Left ventricle myocardium inferior (tissue), 1 donor: ENCODE measurements at regions not wholly inside any gene's neighbourhood (a gene's known extent, or its start where the extent isn't known, plus 50 kb on each side); places are given as distances from the start of the nearest gene placed in this dataset.

Experiments
- DNase-seq: peaks from one replicate; pipeline ENCODE4 v3.0.0-alpha.2; 2020
- H3K27ac ChIP-seq: fragments of 200-600 bp; replicated peaks from 2 replicates; pipeline ENCODE4 v1.8.0; 2021
- H3K27me3 ChIP-seq: fragments of 200-600 bp; 2 replicates; pipeline ENCODE4 v1.8.0; 2021; ENCODE audit warnings: low read depth
- H3K36me3 ChIP-seq: fragments of 200-600 bp; 2 replicates; pipeline ENCODE4 v1.8.0; 2021
- H3K4me1 ChIP-seq: fragments of 200-600 bp; 2 replicates; pipeline ENCODE4 v1.8.0; 2021
- H3K4me3 ChIP-seq: fragments of 200-600 bp; 2 replicates; pipeline ENCODE4 v1.8.0; 2021; ENCODE audit warnings: mild to moderate bottlenecking, moderate library complexity
- H3K9me3 ChIP-seq: fragments of 200-600 bp; replicated peaks from 2 replicates; pipeline ENCODE4 v1.8.0; 2021
- CTCF ChIP-seq: fragments of 200-600 bp; IDR thresholded peaks from 2 replicates; pipeline ENCODE4 v1.8.0; 2021; ENCODE audit warnings: antibody characterized with exemption, mild to moderate bottlenecking, borderline replicate concordance
- intact Hi-C: fragments of 100-400 bp; cut with micrococcal nuclease; formaldehyde crosslinking; loops from one replicate; pipeline ENCODE4 v1.11.0; 2022
- donor health status: DM: no; HTN: yes; CAD: no; lungs with severe emphysema.

GRCh38 chr9:79912318-79913070, 340.7 kb downstream of the TLE4 start:
- no peak for TF ChIP-seq CTCF
- H3K27me3 ChIP-seq = no peaks in the 10 kb centered on the region
- H3K27ac ChIP-seq = no peak overlapping the region
- H3K4me1 ChIP-seq = no peaks in the 10 kb centered on the region
- H3K36me3 ChIP-seq = no peaks in the 10 kb centered on the region
- H3K4me3 ChIP-seq = no peak overlapping the region
- peaks cover 13% of the 10 kb centered on the region for H3K9me3 ChIP-seq
- intact Hi-C loops = no loop called here
- no peak for DNase-seq

DNA sequence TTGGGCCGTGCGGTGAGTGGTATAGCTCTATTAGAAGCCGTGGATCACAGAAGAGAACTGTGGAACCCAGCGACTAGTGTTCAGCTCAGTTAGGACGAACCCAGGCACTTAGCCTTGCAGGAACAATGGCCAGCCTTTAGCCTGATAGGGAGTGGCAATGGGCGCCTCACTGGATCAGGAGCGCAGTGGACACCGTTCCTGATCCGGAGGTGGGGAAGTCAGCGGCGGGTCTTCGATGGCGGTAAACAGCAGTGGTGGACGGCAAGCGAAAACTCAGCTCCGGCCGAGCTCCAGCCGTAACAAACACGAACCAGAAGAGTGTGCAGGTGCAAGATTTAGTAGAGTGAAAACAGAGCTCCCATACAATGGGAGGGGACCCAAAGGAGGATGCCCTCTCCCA, 340.0 kb downstream of the TLE4 start:
- peaks cover 13% of the 10 kb centered on the region for H3K9me3 ChIP-seq
- intact Hi-C loops = no loop called here
- no peak overlapping the region for H3K4me3 ChIP-seq
- no peaks in the 10 kb centered on the region for H3K4me1 ChIP-seq
- no peak for DNase-seq
- H3K27me3 ChIP-seq = no peaks in the 10 kb centered on the region
- no peak for TF ChIP-seq CTCF
- no peaks in the 10 kb centered on the region for H3K36me3 ChIP-seq
- H3K27ac ChIP-seq = no peak overlapping the region

- H3K9me3 ChIP-seq = peaks cover 4% of the 10 kb centered on the region
- H3K36me3 ChIP-seq = no peaks in the 10 kb centered on the region
- no peak for DNase-seq
- H3K27me3 ChIP-seq = no peaks in the 10 kb centered on the region
- no peak for TF ChIP-seq CTCF
- intact Hi-C loops = no loop called here
- H3K4me1 ChIP-seq = no peaks in the 10 kb centered on the region
- no peak overlapping the region for H3K27ac ChIP-seq
- H3K4me3 ChIP-seq = no peak overlapping the region
Observed at GRCh38 chr9:79902825-79903600, 331.2 kb downstream of the TLE4 start.

- H3K36me3 ChIP-seq = no peaks in the 10 kb centered on the region
- H3K27ac ChIP-seq = no peak overlapping the region
- no peak overlapping the region for H3K4me3 ChIP-seq
- no peak for DNase-seq
- no peaks in the 10 kb centered on the region for H3K27me3 ChIP-seq
- H3K9me3 ChIP-seq = no peaks in the 10 kb centered on the region
- H3K4me1 ChIP-seq = no peaks in the 10 kb centered on the region
- intact Hi-C loops = no loop called here
- no peak for TF ChIP-seq CTCF
Observed at GRCh38 chr9:79900754-79901153, 329.0 kb downstream of the TLE4 start.

DNA sequence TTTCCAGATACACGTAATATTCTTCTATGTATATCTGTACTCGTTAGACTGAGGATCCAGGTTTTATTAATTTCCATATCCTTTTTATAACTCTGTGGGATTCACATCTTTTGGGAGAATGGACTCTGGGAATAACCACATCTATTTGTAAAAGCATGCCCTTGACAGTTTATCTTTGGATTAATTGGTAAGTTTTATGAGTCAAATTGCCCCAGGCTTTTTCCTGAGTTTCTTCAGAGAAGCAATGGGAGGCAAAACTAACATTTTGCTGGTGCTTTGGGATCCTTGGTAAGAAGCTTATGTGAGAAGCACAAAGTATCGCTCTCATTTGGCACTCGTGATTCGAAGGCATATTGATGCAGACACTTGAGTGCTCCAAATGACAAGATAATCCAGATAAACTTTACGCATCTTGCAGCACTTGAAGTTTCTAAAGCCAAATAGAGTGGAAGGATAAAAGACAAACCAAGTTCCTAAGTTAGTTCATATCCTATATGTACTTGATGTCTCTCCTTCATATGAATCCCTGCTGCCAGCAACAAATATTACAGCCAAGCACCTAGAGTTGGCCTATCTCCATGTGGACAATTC, 324.7 kb downstream of the TLE4 start:
- no peaks in the 10 kb centered on the region for H3K27me3 ChIP-seq
- no peak overlapping the region for H3K4me3 ChIP-seq
- no peak for DNase-seq
- H3K36me3 ChIP-seq = no peaks in the 10 kb centered on the region
- no peak for TF ChIP-seq CTCF
- no peaks in the 10 kb centered on the region for H3K4me1 ChIP-seq
- H3K9me3 ChIP-seq = no peaks in the 10 kb centered on the region
- no peak overlapping the region for H3K27ac ChIP-seq
- intact Hi-C loops = no loop called here
